DMS 273 (cell line): ENCODE measurements at regions not wholly inside any gene's neighbourhood (a gene's known extent, or its start where the extent isn't known, plus 50 kb on each side); places are given as distances from the start of the nearest gene placed in this dataset.

Source experiments
- DNase-seq: peaks from one replicate; lab custom pipeline; 2025; ENCODE audit not compliant: unreplicated experiment; lab: John Stamatoyannopoulos, UW

DNA sequence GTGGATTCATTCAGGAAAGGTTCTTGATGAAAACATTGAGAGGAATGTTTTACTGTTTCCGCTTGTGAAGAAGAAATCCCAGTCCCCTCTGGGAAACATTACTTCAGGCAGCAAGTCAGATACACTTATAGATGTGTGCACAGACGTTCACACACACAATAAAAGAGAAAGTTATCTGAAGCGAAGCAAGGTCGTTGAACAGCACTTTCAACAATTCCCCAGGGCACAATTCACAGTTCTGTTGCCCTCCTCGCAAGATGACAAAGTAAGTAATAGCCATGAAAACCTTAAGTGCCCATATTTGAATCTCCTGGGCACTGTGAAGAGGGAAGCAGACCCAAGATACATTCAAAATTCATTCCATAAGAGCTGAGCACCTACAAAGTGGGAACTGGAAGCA, 156.6 kb upstream of the CAND1 start:
- DNase-seq: no peak

DNA sequence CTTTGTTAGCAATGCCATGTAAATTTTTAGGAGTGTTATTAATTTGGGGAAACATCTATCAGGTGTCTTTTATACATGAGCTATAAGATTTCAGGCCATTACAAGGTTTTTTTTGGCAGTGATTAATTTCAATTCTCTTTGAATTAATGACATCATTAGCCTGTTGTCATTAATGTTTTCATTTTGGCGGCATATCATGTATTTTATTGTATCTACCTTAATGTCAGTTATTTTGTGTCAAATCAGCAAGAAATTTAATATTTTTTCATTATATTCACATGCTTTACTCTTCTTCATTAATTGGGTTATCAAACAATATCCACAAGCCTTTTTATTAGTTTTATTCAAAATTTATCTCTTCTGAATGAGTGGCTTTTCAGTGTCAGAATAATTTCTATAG, 153.0 kb upstream of the CAND1 start:
- no peak for DNase-seq

DNA sequence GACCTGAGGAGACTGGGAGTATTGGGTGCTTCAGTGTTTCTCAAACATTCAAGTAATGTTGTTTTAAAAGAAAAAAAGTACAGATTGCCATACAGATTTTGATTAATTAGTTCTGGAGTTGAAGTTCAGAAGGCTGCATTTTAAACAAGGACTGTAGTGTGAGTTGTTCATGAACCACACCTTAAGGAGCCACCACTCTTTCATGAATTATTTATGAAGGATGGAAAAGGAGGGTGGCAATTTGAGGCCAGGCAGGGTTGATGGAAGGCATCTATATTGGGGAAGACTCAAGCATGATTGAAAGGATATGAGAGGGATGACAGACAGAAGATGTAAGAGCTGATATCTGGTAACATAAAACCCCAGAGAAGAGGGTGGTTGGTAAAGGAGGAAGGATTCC, 146.6 kb upstream of the CAND1 start:
- no peak for DNase-seq

- no peak for DNase-seq
These were observed 131.9 kb upstream of the CAND1 start for GRCh38 chr12:67137256-67137655.

- DNase-seq: no peak
These were observed 127.7 kb upstream of the CAND1 start for GRCh38 chr12:67141296-67142018.

DNA sequence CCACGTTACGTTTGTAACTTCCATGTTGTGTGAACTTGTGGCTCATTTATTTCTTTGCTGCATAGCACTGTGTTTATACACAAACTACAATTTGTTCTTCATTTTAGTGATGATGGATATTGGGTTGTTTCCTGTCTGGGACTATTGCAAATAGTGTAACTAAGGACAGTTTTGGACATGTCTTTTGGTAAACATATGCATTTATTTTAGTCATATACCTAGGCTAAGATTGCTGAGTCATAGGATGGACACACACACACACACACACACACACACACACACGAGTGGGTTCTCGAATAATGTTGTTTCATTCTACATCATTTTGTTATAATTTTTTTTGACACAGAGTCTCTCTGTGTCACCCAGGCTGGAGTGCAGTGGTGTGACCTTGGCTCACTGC, 123.5 kb upstream of the CAND1 start:
- no peak for DNase-seq

- no peak for DNase-seq
These were observed 122.1 kb upstream of the CAND1 start for GRCh38 chr12:67147030-67147429.

DNA sequence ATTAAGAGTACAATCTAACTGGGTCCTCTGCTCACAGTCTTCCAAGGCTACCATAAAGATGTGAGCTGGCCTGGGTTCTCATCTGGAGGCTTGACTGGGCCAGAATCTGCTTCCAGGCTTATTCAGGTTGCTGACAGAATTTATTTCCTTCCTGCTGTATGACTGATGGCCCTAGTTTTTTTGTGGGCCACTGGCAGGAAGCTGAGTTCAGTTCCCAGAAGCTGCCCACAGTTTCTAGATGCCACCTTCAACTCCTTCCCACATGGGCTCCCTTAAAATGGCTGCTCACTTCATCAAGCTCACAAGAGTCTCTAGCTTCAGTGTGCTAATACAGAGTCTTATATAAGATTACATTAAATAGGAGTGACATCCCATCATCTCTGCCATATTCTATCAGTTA, 121.7 kb upstream of the CAND1 start:
- DNase-seq: no peak

- DNase-seq: no peak
These were observed 120.9 kb upstream of the CAND1 start for GRCh38 chr12:67148265-67148664.

- DNase-seq: no peak
These were observed 117.3 kb upstream of the CAND1 start for GRCh38 chr12:67151886-67152285.

GRCh38 chr12:67152451-67152850, 116.7 kb upstream of the CAND1 start:
- no peak for DNase-seq

GRCh38 chr12:67154901-67155300, 114.3 kb upstream of the CAND1 start:
- no peak for DNase-seq

- no peak for DNase-seq
These were observed 113.3 kb upstream of the CAND1 start for GRCh38 chr12:67155863-67156262.

- peak; percentile 57 for DNase-seq
These were observed 107.7 kb upstream of the CAND1 start for GRCh38 chr12:67161322-67161918.

- DNase-seq: no peak
These were observed 95.9 kb upstream of the CAND1 start for GRCh38 chr12:67173258-67173657.

DNA sequence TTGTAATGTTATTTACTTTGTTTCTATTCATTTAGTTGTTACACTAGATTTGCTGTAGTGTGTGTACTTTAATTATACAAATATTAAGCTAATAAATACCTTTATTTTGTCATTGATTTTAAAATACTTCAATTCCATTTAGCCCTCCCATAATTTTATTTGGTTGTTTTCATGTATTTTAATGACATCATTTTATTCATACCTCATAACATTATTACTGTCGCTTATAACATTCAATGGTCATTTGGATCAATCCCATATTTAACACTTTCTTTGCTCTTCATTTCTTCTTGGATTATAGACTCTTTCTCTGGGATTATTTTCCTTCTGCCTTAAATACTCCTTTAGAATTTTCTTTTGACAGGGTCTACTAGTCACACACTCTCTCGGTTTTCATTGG, 86.6 kb upstream of the CAND1 start:
- DNase-seq: no peak

DNA sequence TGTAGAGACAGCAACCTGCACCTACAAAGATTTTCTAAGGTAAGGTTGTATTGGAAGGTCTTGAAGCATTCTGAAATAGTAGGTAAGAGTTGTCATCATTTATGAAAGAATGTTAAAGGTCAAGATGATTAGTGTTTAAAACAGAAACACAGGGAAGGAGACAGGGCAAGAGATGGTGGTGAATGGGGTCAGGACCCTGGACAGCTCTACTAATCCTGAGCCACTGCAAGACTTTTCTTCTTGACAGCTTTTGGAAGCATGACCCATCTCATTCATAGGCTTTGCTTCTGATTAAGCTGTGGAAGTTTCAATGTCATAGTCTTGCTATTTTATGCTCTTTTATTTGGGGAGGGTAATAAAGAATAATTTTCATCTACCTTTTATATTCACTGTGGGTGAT, 75.5 kb upstream of the CAND1 start:
- peak; percentile 6 for DNase-seq

GRCh38 chr12:67200386-67200785, 68.8 kb upstream of the CAND1 start:
- no peak for DNase-seq

DNA sequence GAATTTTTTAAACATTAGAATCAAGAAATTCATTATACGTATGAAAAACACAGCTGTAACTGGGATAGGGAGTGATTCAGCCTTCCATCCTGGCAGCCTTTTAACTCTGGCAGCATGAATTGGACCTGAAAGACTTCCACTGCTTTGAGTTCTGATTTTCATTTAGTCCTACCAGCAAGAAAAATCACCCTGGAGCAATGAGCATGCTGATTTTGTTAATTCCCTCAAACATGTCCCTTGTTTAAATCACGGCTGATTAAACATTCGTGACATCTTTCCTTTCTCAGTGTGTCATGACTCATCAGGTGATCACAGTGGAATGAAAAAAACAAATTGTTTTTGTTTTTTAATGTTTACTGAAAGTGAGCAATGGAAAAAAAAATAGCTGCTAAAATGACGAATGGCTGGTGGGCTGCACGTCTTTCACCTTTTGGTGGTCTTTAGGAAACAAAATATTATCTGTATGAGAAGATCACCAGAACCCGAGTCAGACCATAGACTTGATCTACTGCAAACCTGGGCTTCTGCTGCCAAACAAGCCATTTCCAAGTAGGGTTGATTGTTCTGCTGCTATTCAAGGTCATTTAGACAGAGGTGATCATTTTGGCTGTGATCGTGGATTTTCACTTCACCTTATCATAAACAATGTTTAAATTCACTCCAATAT, 67.0 kb upstream of the CAND1 start:
- no peak for DNase-seq

- no peak for DNase-seq
These were observed 66.5 kb upstream of the CAND1 start for GRCh38 chr12:67202678-67203012.

DNA sequence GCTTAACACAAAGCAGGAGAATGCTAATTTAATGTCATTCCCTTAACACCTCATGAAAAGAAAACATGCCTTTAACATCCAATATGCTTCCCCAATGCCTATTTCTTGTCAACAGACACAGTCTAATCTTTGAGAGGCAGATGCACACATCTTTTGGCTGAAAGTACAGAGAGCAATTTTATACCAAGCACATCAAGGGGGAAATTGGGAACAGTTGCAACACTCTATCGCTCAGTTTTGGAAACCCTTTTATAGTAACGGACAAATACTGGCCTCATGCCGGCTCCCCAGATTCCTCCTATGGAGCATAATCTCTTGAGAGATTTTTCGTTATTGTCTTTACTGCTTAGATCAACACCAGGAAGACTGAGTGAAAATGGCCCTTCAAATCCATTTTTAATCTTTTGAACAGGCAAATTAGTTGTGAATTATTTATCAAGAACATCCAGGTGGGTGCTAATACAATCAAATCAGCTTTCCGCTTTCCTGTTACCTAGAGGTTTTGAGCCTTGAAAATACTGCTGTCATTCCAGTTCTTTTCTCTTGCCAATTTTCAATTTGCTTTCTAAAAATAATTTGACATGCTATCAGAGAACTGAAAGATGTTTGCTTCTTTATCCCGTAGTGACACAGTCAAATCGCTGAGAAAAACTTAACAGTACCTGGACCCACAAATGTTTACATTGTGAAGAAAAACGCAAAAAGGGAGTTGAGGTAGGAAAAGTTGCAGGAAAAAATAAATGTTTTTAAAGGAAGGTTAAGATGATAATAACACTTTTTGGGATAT, 60.7 kb upstream of the CAND1 start:
- DNase-seq: no peak

DNA sequence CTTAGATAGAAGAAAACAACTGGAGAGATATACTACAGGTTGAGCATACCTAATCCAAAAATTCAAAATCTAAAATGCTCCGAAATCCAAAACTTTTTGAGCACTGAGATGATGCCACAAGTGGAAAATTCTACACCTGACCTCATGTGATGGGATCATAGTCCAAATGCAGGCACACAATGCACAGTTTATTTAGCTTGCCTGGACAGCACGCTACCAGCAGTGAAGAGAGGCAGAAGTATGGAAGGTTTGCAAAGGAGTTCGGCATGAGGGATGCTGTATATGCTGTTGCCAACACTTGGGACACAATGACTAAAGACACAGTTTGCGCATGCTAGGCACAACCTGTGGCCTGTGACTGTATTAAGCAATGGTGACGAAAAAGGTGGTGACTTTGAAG, 58.1 kb upstream of the CAND1 start:
- no peak for DNase-seq
